MM.1S (cell line): ENCODE measurements at regions not wholly inside any gene's neighbourhood (a gene's known extent, or its start where the extent isn't known, plus 50 kb on each side); places are given as distances from the start of the nearest gene placed in this dataset.

ENCODE experiments used
- DNase-seq: peaks from one replicate; pipeline ENCODE4 v3.0.0-alpha.2; 2015
- H2AFZ ChIP-seq: fragments of 300-600 bp; sonication (generic); 2 replicates; pipeline ENCODE4 v1.6.0; 2016; ENCODE audit warnings: antibody characterized with exemption, low read length
- H3F3A ChIP-seq: fragments of 300-600 bp; sonication (generic); 2 replicates; pipeline ENCODE4 v1.6.1; 2016; ENCODE audit warnings: mild to moderate bottlenecking, antibody characterized with exemption, low read length, moderate library complexity, mixed read lengths; ENCODE audit not compliant: insufficient read depth
- H3K27ac ChIP-seq: fragments of 300-600 bp; sonication (generic); 2 replicates; pipeline ENCODE4 v1.5.1; 2016; ENCODE audit warnings: mild to moderate bottlenecking, low read length
- H3K27me3 ChIP-seq: fragments of 300-600 bp; sonication (generic); replicated peaks from 2 replicates; pipeline ENCODE4 v1.6.0; 2016; ENCODE audit warnings: low read length; ENCODE audit not compliant: insufficient read depth
- H3K36me3 ChIP-seq: fragments of 300-600 bp; sonication (generic); replicated peaks from 2 replicates; pipeline ENCODE4 v1.6.1; 2016; ENCODE audit warnings: mild to moderate bottlenecking, low read length, mixed read lengths; ENCODE audit not compliant: insufficient read depth
- H3K4me1 ChIP-seq: fragments of 300-600 bp; sonication (generic); 2 replicates; pipeline ENCODE4 v1.6.1; 2016; ENCODE audit warnings: low read length, mixed read lengths
- H3K4me2 ChIP-seq: fragments of 300-600 bp; sonication (generic); 2 replicates; pipeline ENCODE4 v1.6.0; 2016; ENCODE audit warnings: low read depth, low read length
- H3K4me3 ChIP-seq: fragments of 300-600 bp; sonication (generic); 2 replicates; pipeline ENCODE4 v1.5.1; 2016; ENCODE audit warnings: low read length, mixed read lengths
- H3K79me2 ChIP-seq: fragments of 300-600 bp; sonication (generic); 2 replicates; pipeline ENCODE4 v1.6.1; 2016; ENCODE audit warnings: mixed run types, low read length, mixed read lengths
- H3K9ac ChIP-seq: fragments of 300-600 bp; sonication (generic); 2 replicates; pipeline ENCODE4 v1.6.1; 2016; ENCODE audit warnings: low read length, mixed read lengths
- H3K9me2 ChIP-seq: fragments of 300-600 bp; sonication (generic); replicated peaks from 2 replicates; pipeline ENCODE4 v1.6.1; 2016; ENCODE audit warnings: mild to moderate bottlenecking, low read length, mixed read lengths; ENCODE audit not compliant: insufficient read depth
- H3K9me3 ChIP-seq: fragments of 300-600 bp; sonication (generic); replicated peaks from 2 replicates; pipeline ENCODE4 v1.6.1; 2016; ENCODE audit warnings: mild to moderate bottlenecking, low read length, mixed read lengths; ENCODE audit not compliant: insufficient read depth
- H4K20me1 ChIP-seq: fragments of 300-600 bp; sonication (generic); 2 replicates; pipeline ENCODE4 v1.6.1; 2016; ENCODE audit warnings: mild to moderate bottlenecking, low read length, moderate library complexity, mixed read lengths; ENCODE audit not compliant: insufficient read depth
- CTCF ChIP-seq: fragments of 300-600 bp; sonication (generic); IDR thresholded peaks from 2 replicates; pipeline ENCODE4 v1.5.1; 2016; ENCODE audit warnings: antibody characterized with exemption, low read length, mixed read lengths
- EZH2 ChIP-seq: fragments of 300-600 bp; sonication (generic); optimal IDR thresholded peaks from 2 replicates; pipeline ENCODE3; 2017; ENCODE audit warnings: low read depth, mild to moderate bottlenecking, antibody characterized with exemption, low read length, mixed read lengths
- EZH2phosphoT487 ChIP-seq: fragments of 300-600 bp; sonication (generic); IDR thresholded peaks from 2 replicates; pipeline ENCODE4 v1.6.1; 2018; ENCODE audit warnings: antibody characterized with exemption, low read length

GRCh38 chr3:162367429-162368260 is 871.0 kb downstream of the OTOL1 start:
- H3K4me1 ChIP-seq, result no peaks in the 10 kb centered on the region
- no peaks in the 10 kb centered on the region for H3K27me3 ChIP-seq
- no peaks in the 10 kb centered on the region for H3K9me2 ChIP-seq
- H2AFZ ChIP-seq, result no peak overlapping the region
- no peaks in the 10 kb centered on the region for H3K79me2 ChIP-seq
- H3K9me3 ChIP-seq, result no peaks in the 10 kb centered on the region
- H3K27ac ChIP-seq, result no peak overlapping the region
- no peaks in the 10 kb centered on the region for H4K20me1 ChIP-seq
- no peaks in the 10 kb centered on the region for H3F3A ChIP-seq
- no peak for DNase-seq
- no peaks in the 10 kb centered on the region for H3K36me3 ChIP-seq
- H3K4me2 ChIP-seq, result no peak overlapping the region
- TF ChIP-seq CTCF (no peak), EZH2phosphoT487 (no peak), EZH2 (no peak)
- no peak overlapping the region for H3K4me3 ChIP-seq
- H3K9ac ChIP-seq, result no peak overlapping the region

GRCh38 chr3:162368417-162368816 is 871.8 kb downstream of the OTOL1 start:
- Histone ChIP-seq H3K9ac (no peak overlapping the region), H3K27me3 (no peaks in the 10 kb centered on the region), H3K4me2 (no peak overlapping the region), H3K4me1 (no peaks in the 10 kb centered on the region), H3F3A (no peaks in the 10 kb centered on the region), H3K9me3 (no peaks in the 10 kb centered on the region), H2AFZ (no peak overlapping the region), H3K9me2 (no peaks in the 10 kb centered on the region), H3K79me2 (no peaks in the 10 kb centered on the region), H3K4me3 (no peak overlapping the region), H3K27ac (no peak overlapping the region), H4K20me1 (no peaks in the 10 kb centered on the region), H3K36me3 (no peaks in the 10 kb centered on the region)
- TF ChIP-seq EZH2 (no peak), CTCF (no peak), EZH2phosphoT487 (no peak)
- no peak for DNase-seq

- Histone ChIP-seq H3K4me1 (no peaks in the 10 kb centered on the region), H3K9me2 (no peaks in the 10 kb centered on the region), H3K4me2 (no peak overlapping the region), H3K79me2 (no peaks in the 10 kb centered on the region), H3K4me3 (no peak overlapping the region), H3K36me3 (no peaks in the 10 kb centered on the region), H3K27ac (no peak overlapping the region), H3K9ac (no peak overlapping the region), H4K20me1 (no peaks in the 10 kb centered on the region), H3K9me3 (no peaks in the 10 kb centered on the region), H3F3A (no peaks in the 10 kb centered on the region), H3K27me3 (no peaks in the 10 kb centered on the region), H2AFZ (no peak overlapping the region)
- TF ChIP-seq EZH2phosphoT487 (no peak), CTCF (no peak), EZH2 (no peak)
- DNase-seq, result no peak
Measured at GRCh38 chr3:162369306-162369705, 872.7 kb downstream of the OTOL1 start.
